ENCODE measurements at regions not wholly inside any gene's neighbourhood (a gene's known extent, or its start where the extent isn't known, plus 50 kb on each side); places are given as distances from the start of the nearest gene placed in this dataset.

GRCh38 chr20:7629880-7630279 lies 310.4 kb downstream of the HAO1 start:
- no peak overlapping the region for H3K27ac ChIP-seq
- no peak overlapping the region for H3K4me3 ChIP-seq
- FAIRE-seq (no peak), DNase-seq (ENCODE audit: low read depth in 1 of 2, low spot score in 1 of 2) (no peak), ATAC-seq (no peak)
- no peak overlapping the region for H3K4me2 ChIP-seq
- no peaks in the 10 kb centered on the region for H3K4me1 ChIP-seq
- POLR2A ChIA-PET, result no interaction called here
- WGBS (ENCODE audit: missing lambda C conversion rate), result 4% methylated on average over 1 of the region's 1 CpG
- CTCF ChIA-PET, result no interaction called here
- TF ChIP-seq RNF2 (IDR thresholded peaks at IDR 0.05; ENCODE audit: borderline replicate concordance, low read depth) (no peak), E2F6 (IDR thresholded peaks at IDR 0.05; ENCODE audit: borderline replicate concordance, low read depth) (no peak), JUNB (IDR thresholded peaks at IDR 0.05) (no peak), HDAC2 (IDR thresholded peaks at IDR 0.05) (no peak), ZNF302 (CRISPR knock-in tag; IDR thresholded peaks at IDR 0.05) (no peak), RCOR1 (IDR thresholded peaks at IDR 0.05; ENCODE audit: low read depth, low read length) (no peak), HMGXB4 (CRISPR knock-in tag; IDR thresholded peaks at IDR 0.05; ENCODE audit: borderline replicate concordance) (no peak), FOSB (CRISPR knock-in tag; IDR thresholded peaks at IDR 0.05) (no peak), CEBPB (IDR thresholded peaks at IDR 0.05) (no peak), PBX3 (IDR thresholded peaks at IDR 0.05) (no peak), EHF (CRISPR knock-in tag; IDR thresholded peaks at IDR 0.05) (no peak), EHMT2 (IDR thresholded peaks at IDR 0.05; ENCODE audit: low read depth) (no peak), ZSCAN20 (CRISPR knock-in tag; IDR thresholded peaks at IDR 0.05) (no peak), MAFK (IDR thresholded peaks at IDR 0.05; ENCODE audit: partially characterized antibody) (no peak)
- H3K9me3 ChIP-seq, result no peaks in the 10 kb centered on the region

GRCh38 chr20:7637184-7637583 lies 303.1 kb downstream of the HAO1 start:
- no peaks in the 10 kb centered on the region for H3K4me1 ChIP-seq

GRCh38 chr20:7650086-7650879 lies 290.0 kb downstream of the HAO1 start:
- Histone ChIP-seq H3K27ac (no peak overlapping the region), H3K9me3 (peaks cover 5% of the 10 kb centered on the region; the same call in 1 of the 3 replicates), H3K4me2 (no peak overlapping the region), H3K4me1 (no peaks in the 10 kb centered on the region), H3K4me3 (no peak overlapping the region)
- POLR2A ChIA-PET, result no interaction called here
- ATAC-seq, result no peak
- DNase-seq (ENCODE audit: low read depth in 1 of 2, low spot score in 1 of 2), result no peak
- TF ChIP-seq ATOH8 (CRISPR knock-in tag; IDR thresholded peaks at IDR 0.05; ENCODE audit: low read depth), result no peak
- no peak for TF ChIP-seq RNF2 (IDR thresholded peaks at IDR 0.05; ENCODE audit: borderline replicate concordance, low read depth)
- FAIRE-seq, result no peak
- CTCF ChIA-PET, result interaction anchor here (1.0 kb wide), 1 partner anchor 209 kb away, joined by 4 read pairs; no protein-coding TSS in a partner anchor
- WGBS (ENCODE audit: missing lambda C conversion rate), result 7% methylated on average over 6 of the region's 6 CpGs

More at GRCh38 chr20:7637184-7637583, 303.1 kb downstream of the HAO1 start:
- H3K4me3 ChIP-seq, result no peak overlapping the region
- no peak overlapping the region for H3K4me2 ChIP-seq
- no peak for FAIRE-seq
- H3K27ac ChIP-seq, result no peak overlapping the region
- DNase-seq (ENCODE audit: low read depth in 1 of 2, low spot score in 1 of 2), result no peak
- ATAC-seq, result no peak
- TF ChIP-seq ATOH8 (CRISPR knock-in tag; IDR thresholded peaks at IDR 0.05; ENCODE audit: low read depth) (no peak), JUNB (IDR thresholded peaks at IDR 0.05) (no peak), HOXB5 (CRISPR knock-in tag; IDR thresholded peaks at IDR 0.05) (no peak), EHF (CRISPR knock-in tag; IDR thresholded peaks at IDR 0.05) (no peak), CEBPB (IDR thresholded peaks at IDR 0.05) (no peak), GATA3 (IDR thresholded peaks at IDR 0.05; ENCODE audit: borderline replicate concordance) (no peak), KDM5A (IDR thresholded peaks at IDR 0.05) (no peak), MYC (IDR thresholded peaks at IDR 0.05; ENCODE audit: borderline replicate concordance, low read length) (no peak), EP300 (IDR thresholded peaks at IDR 0.05) (no peak), HDAC2 (IDR thresholded peaks at IDR 0.05) (no peak), SMC3 (IDR thresholded peaks at IDR 0.05) (no peak)
- CTCF ChIA-PET, result no interaction called here
- POLR2A ChIA-PET, result no interaction called here
- H3K9me3 ChIP-seq, result no peaks in the 10 kb centered on the region

All from A549 (cell line).